ENCODE measurements at regions not wholly inside any gene's neighbourhood (a gene's known extent, or its start where the extent isn't known, plus 50 kb on each side); places are given as distances from the start of the nearest gene placed in this dataset.

DNA sequence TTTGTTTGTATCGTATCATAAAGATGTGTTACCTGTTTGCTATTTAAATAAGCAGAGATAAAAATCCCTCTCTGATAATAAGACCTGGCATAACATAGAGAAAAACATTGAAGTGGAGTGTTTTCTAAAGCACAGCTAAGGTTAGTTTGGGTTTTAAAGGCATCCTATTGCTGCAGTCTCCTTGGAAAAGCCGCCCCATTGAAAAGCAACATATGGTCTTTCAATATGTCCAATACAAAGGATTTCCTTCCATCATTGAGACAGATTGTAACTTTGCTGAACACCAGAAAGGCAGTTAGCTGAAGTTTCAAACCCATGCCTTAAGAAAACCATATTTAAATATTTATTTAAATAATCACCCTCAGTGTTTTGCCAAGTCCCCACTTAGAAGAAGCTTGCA, 898.5 kb upstream of the KCND2 start:
- H3K4me2 ChIP-seq (ENCODE audit: low read depth, low read length), result no peak overlapping the region
- dilution Hi-C loops (cut with HindIII; ENCODE audit: low sequenced_read_pairs, unreplicated experiment), result no loop called here
- no peaks in the 10 kb centered on the region for H3K4me1 ChIP-seq (ENCODE audit: control insufficient read depth, insufficient read depth, low read length)
- H3K9ac ChIP-seq (ENCODE audit: low read depth, low read length), result no peak overlapping the region
- H2AK5ac ChIP-seq (ENCODE audit: low read depth, low read length), result no peak overlapping the region
- ChIA-PET CTCF (no interaction called here), POLR2A (ENCODE audit: unreplicated experiment) (no interaction called here)
- no peaks in the 10 kb centered on the region for H3K9me1 ChIP-seq (ENCODE audit: insufficient read depth, low read length)
- no peak overlapping the region for H3K18ac ChIP-seq (ENCODE audit: low read depth, low read length)
- no CpG with 5 or more reads among the region's 2 CpGs for WGBS, 2 experiments (ENCODE audit: extremely low coverage in 2 of 2, insufficient read length in 1 of 2)
- no peak overlapping the region for H3K14ac ChIP-seq (replicated peaks; ENCODE audit: low read depth, low read length)
- no peak overlapping the region for H4K91ac ChIP-seq (ENCODE audit: insufficient read depth, low read depth, low read length)
- H3K36me3 ChIP-seq (ENCODE audit: control insufficient read depth, insufficient read depth, low read length), result no peaks in the 10 kb centered on the region
- no peak overlapping the region for H4K8ac ChIP-seq (ENCODE audit: low read depth in 2 of 2, low read length in 2 of 2)
- no peak overlapping the region for H4K5ac ChIP-seq (ENCODE audit: low read depth, low read length)
- H2BK20ac ChIP-seq (ENCODE audit: low read depth, low read length), result no peak overlapping the region
- no peak overlapping the region for H3K23ac ChIP-seq (ENCODE audit: low read depth, low read length)
- no peak overlapping the region for H3K27ac ChIP-seq (ENCODE audit: insufficient read depth, low read length)
- H4K20me1 ChIP-seq (ENCODE audit: insufficient read depth, low read length), result no peaks in the 10 kb centered on the region
- no peak overlapping the region for H2BK120ac ChIP-seq (ENCODE audit: low read depth, low read length)
- no peak overlapping the region for H3K4ac ChIP-seq (ENCODE audit: low read depth, low read length)
- intact Hi-C loops (cut with micrococcal nuclease), result no loop called here
- no peak for DNase-seq
- in situ Hi-C loops (cut with MboI; ENCODE audit: low sequenced_read_pairs), result no loop called here
- no peak overlapping the region for H2BK15ac ChIP-seq (ENCODE audit: low read depth, low read length)
- H3K4me3 ChIP-seq (ENCODE audit: insufficient read depth, low read depth, low read length), result no peak overlapping the region
- H3K27me3 ChIP-seq (ENCODE audit: control insufficient read depth, insufficient read depth, low read length), result no peaks in the 10 kb centered on the region
- H3K9me3 ChIP-seq (ENCODE audit: control insufficient read depth, insufficient read depth, low read length), result peaks cover 5% of the 10 kb centered on the region; the same call in 1 of the 2 replicates
- TF ChIP-seq SMC3 (IDR thresholded peaks at IDR 0.05; ENCODE audit: low read depth, low read length), result no peak
- TF ChIP-seq FOS (IDR thresholded peaks at IDR 0.05; ENCODE audit: low read depth, low read length), result no peak
- no peak for TF ChIP-seq CEBPB (IDR thresholded peaks at IDR 0.05; ENCODE audit: low read depth, low read length)
- TF ChIP-seq CHD1 (IDR thresholded peaks at IDR 0.05; ENCODE audit: low read depth, low read length), result no peak
- TF ChIP-seq MAFK (IDR thresholded peaks at IDR 0.05; ENCODE audit: low read depth, low read length), result no peak
- no peak for TF ChIP-seq POLR2A (IDR thresholded peaks at IDR 0.05; ENCODE audit: low read depth, low read length)
- no peak for TF ChIP-seq RAD21 (IDR thresholded peaks at IDR 0.05; ENCODE audit: low read length)
- TF ChIP-seq BHLHE40 (IDR thresholded peaks at IDR 0.05; ENCODE audit: low read depth, low read length), result no peak
- TF ChIP-seq CTCF (conservative IDR thresholded peaks at IDR 0.05; ENCODE audit: low read depth, low read length), result no peak
- TF ChIP-seq MAZ (IDR thresholded peaks at IDR 0.05; ENCODE audit: borderline replicate concordance, low read depth, low read length), result no peak
- TF ChIP-seq USF2 (IDR thresholded peaks at IDR 0.05; ENCODE audit: low read depth, low read length), result no peak
- TF ChIP-seq MXI1 (IDR thresholded peaks at IDR 0.05; ENCODE audit: borderline replicate concordance, low read depth, low read length), result no peak
- no TSS peak for BruUV-seq (replicated peaks)
- H3K56ac ChIP-seq (ENCODE audit: extremely low read depth, insufficient read depth, low read length), result no peak overlapping the region
- H3K79me1 ChIP-seq (ENCODE audit: low read depth in 1 of 2, low read length in 2 of 2), result no peaks in the 10 kb centered on the region
- no peak overlapping the region for H2BK5ac ChIP-seq (ENCODE audit: low read depth, low read length, poor library complexity, severe bottlenecking)
- H2AFZ ChIP-seq (replicated peaks; ENCODE audit: low read length, poor library complexity), result no peak overlapping the region
- ATAC-seq (ENCODE audit: low read depth), result no peak
- no peak overlapping the region for H2AK9ac ChIP-seq (replicated peaks; ENCODE audit: low read depth, low read length, poor library complexity)

Measured in IMR-90 (cell line).